OCI-LY3 (cell line): ENCODE measurements at regions not wholly inside any gene's neighbourhood (a gene's known extent, or its start where the extent isn't known, plus 50 kb on each side); places are given as distances from the start of the nearest gene placed in this dataset.

Experiments
- EZH2phosphoT487 ChIP-seq: fragments of 200-600 bp; shearing (Covaris generic); IDR thresholded peaks from 2 replicates; pipeline ENCODE4 v1.6.1; 2018; ENCODE audit warnings: antibody characterized with exemption, mixed run types, low read depth
- TF ChIP-seq, protein P1 (sequence below): fragments of 200-600, 300-600 bp; sonication (generic); IDR thresholded peaks from 2 replicates; pipeline ENCODE4 v1.5.1; 2014; ENCODE audit warnings: antibody characterized with exemption, low read length, low read depth

- TF ChIP-seq, protein P1, sequence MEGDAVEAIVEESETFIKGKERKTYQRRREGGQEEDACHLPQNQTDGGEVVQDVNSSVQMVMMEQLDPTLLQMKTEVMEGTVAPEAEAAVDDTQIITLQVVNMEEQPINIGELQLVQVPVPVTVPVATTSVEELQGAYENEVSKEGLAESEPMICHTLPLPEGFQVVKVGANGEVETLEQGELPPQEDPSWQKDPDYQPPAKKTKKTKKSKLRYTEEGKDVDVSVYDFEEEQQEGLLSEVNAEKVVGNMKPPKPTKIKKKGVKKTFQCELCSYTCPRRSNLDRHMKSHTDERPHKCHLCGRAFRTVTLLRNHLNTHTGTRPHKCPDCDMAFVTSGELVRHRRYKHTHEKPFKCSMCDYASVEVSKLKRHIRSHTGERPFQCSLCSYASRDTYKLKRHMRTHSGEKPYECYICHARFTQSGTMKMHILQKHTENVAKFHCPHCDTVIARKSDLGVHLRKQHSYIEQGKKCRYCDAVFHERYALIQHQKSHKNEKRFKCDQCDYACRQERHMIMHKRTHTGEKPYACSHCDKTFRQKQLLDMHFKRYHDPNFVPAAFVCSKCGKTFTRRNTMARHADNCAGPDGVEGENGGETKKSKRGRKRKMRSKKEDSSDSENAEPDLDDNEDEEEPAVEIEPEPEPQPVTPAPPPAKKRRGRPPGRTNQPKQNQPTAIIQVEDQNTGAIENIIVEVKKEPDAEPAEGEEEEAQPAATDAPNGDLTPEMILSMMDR, result no peak
- no peak for TF ChIP-seq EZH2phosphoT487
Measured at GRCh38 chr6:113466526-113466925, 390.6 kb upstream of the MARCKS start.
